ENCODE measurements at regions not wholly inside any gene's neighbourhood (a gene's known extent, or its start where the extent isn't known, plus 50 kb on each side); places are given as distances from the start of the nearest gene placed in this dataset.

- Histone ChIP-seq H2BK20ac (ENCODE audit: low read depth, low read length) (no peak overlapping the region), H2AFZ (replicated peaks; ENCODE audit: low read length, poor library complexity) (no peak overlapping the region), H2AK5ac (ENCODE audit: low read depth, low read length) (no peak overlapping the region), H3K79me1 (ENCODE audit: low read depth in 1 of 2, low read length in 2 of 2) (no peaks in the 10 kb centered on the region), H2AK9ac (replicated peaks; ENCODE audit: low read depth, low read length, poor library complexity) (no peak overlapping the region), H3K56ac (ENCODE audit: extremely low read depth, insufficient read depth, low read length) (no peak overlapping the region), H3K18ac (ENCODE audit: low read depth, low read length) (no peak overlapping the region), H3K4ac (ENCODE audit: low read depth, low read length) (no peak overlapping the region), H4K5ac (ENCODE audit: low read depth, low read length) (no peak overlapping the region), H3K27me3 (ENCODE audit: control insufficient read depth, insufficient read depth, low read length) (no peaks in the 10 kb centered on the region), H2BK120ac (ENCODE audit: low read depth, low read length) (no peak overlapping the region), H3K4me3 (ENCODE audit: insufficient read depth, low read depth, low read length) (no peak overlapping the region), H3K4me1 (ENCODE audit: control insufficient read depth, insufficient read depth, low read length) (no peaks in the 10 kb centered on the region), H2BK5ac (ENCODE audit: low read depth, low read length, poor library complexity, severe bottlenecking) (no peak overlapping the region), H3K23ac (ENCODE audit: low read depth, low read length) (no peak overlapping the region), H3K36me3 (ENCODE audit: control insufficient read depth, insufficient read depth, low read length) (no peaks in the 10 kb centered on the region), H3K9me3 (ENCODE audit: control insufficient read depth, insufficient read depth, low read length) (no peaks in the 10 kb centered on the region), H3K14ac (replicated peaks; ENCODE audit: low read depth, low read length) (no peak overlapping the region), H4K91ac (ENCODE audit: insufficient read depth, low read depth, low read length) (no peak overlapping the region), H3K4me2 (ENCODE audit: low read depth, low read length) (no peak overlapping the region), H3K9me1 (ENCODE audit: insufficient read depth, low read length) (no peaks in the 10 kb centered on the region), H3K27ac (ENCODE audit: insufficient read depth, low read length) (no peak overlapping the region), H4K20me1 (ENCODE audit: insufficient read depth, low read length) (no peaks in the 10 kb centered on the region), H2BK15ac (ENCODE audit: low read depth, low read length) (no peak overlapping the region), H3K9ac (ENCODE audit: low read depth, low read length) (no peak overlapping the region), H4K8ac (ENCODE audit: low read depth in 2 of 2, low read length in 2 of 2) (no peak overlapping the region)
- no peak for ATAC-seq (ENCODE audit: low read depth)
- 57% methylated on average over 1 of the region's 2 CpGs; no CpG with 5 or more reads in 1 of the 2 experiments for WGBS, 2 experiments (ENCODE audit: extremely low coverage in 2 of 2, insufficient read length in 1 of 2)
- intact Hi-C loops (cut with micrococcal nuclease) (no loop called here), dilution Hi-C loops (cut with HindIII; ENCODE audit: low sequenced_read_pairs, unreplicated experiment) (no loop called here), in situ Hi-C loops (cut with MboI; ENCODE audit: low sequenced_read_pairs) (loop anchor here (25.0 kb wide), 2 partner anchors 310 to 610 kb away; partner anchors contain the start of genes LARP7 and ZGRF1)
- ChIA-PET CTCF (interaction anchor here (0.8 kb wide), 1 partner anchor 9 kb away, joined by 4 read pairs; no protein-coding TSS in a partner anchor), POLR2A (ENCODE audit: unreplicated experiment) (no interaction called here)
- no TSS peak for BruUV-seq (replicated peaks)
- TF ChIP-seq RAD21 (IDR thresholded peaks at IDR 0.05; ENCODE audit: low read length) (no peak), CHD1 (IDR thresholded peaks at IDR 0.05; ENCODE audit: low read depth, low read length) (no peak), SMC3 (IDR thresholded peaks at IDR 0.05; ENCODE audit: low read depth, low read length) (no peak), MAZ (IDR thresholded peaks at IDR 0.05; ENCODE audit: borderline replicate concordance, low read depth, low read length) (no peak), CTCF (conservative IDR thresholded peaks at IDR 0.05; ENCODE audit: low read depth, low read length) (no peak), NFE2L2 (IDR thresholded peaks at IDR 0.05; ENCODE audit: low read depth, low read length) (no peak), CEBPB (IDR thresholded peaks at IDR 0.05; ENCODE audit: low read depth, low read length) (no peak), RFX5 (IDR thresholded peaks at IDR 0.05; ENCODE audit: low read depth, low read length) (no peak)
- no peak for DNase-seq
Measured at GRCh38 chr4:112947616-112948015, 101.8 kb upstream of the ANK2 start.

All from IMR-90 (cell line).